ENCODE measurements at regions not wholly inside any gene's neighbourhood (a gene's known extent, or its start where the extent isn't known, plus 50 kb on each side); places are given as distances from the start of the nearest gene placed in this dataset.
"Not testable (repeated sequence)": the region's sequence is repeated elsewhere in the genome, so short reads cannot be mapped to it uniquely, and the experiment has no call there.

GRCh38 chr15:57792724-57793449 lies 86.4 kb downstream of the POLR2M start:
- 93% methylated on average over 9 of the region's 9 CpGs for WGBS
- DNase-seq (no peak), ATAC-seq (no peak)
- Histone ChIP-seq H3K27me3 (ENCODE audit: control insufficient read depth, insufficient read depth) (no peaks in the 10 kb centered on the region), H3K4me3 (ENCODE audit: low read length) (no peak overlapping the region), H3K9me3 (ENCODE audit: control insufficient read depth, low read length) (no peaks in the 10 kb centered on the region), H3K27ac (ENCODE audit: low read length) (no peak overlapping the region), H3K4me1 (ENCODE audit: control insufficient read depth, insufficient read depth, low read length) (peaks cover 8% of the 10 kb centered on the region)
- intact Hi-C loops (cut with DNase I): no loop called here

GRCh38 chr15:57795261-57795660 lies 88.7 kb downstream of the POLR2M start:
- Histone ChIP-seq H3K27me3 (ENCODE audit: control insufficient read depth, insufficient read depth) (no peaks in the 10 kb centered on the region), H3K4me3 (ENCODE audit: low read length) (no peak overlapping the region), H3K27ac (ENCODE audit: low read length) (no peak overlapping the region), H3K9me3 (ENCODE audit: control insufficient read depth, low read length) (no peaks in the 10 kb centered on the region), H3K4me1 (ENCODE audit: control insufficient read depth, insufficient read depth, low read length) (peaks cover 3% of the 10 kb centered on the region)
- DNase-seq (no peak), ATAC-seq (no peak)
- intact Hi-C loops (cut with DNase I): no loop called here
- WGBS: 77% methylated on average over 6 of the region's 6 CpGs

GRCh38 chr15:57796146-57796545 lies 89.6 kb downstream of the POLR2M start:
- ATAC-seq (no peak), DNase-seq (no peak)
- Histone ChIP-seq H3K4me1 (ENCODE audit: control insufficient read depth, insufficient read depth, low read length) (peaks cover 3% of the 10 kb centered on the region), H3K9me3 (ENCODE audit: control insufficient read depth, low read length) (no peaks in the 10 kb centered on the region), H3K27me3 (ENCODE audit: control insufficient read depth, insufficient read depth) (no peaks in the 10 kb centered on the region), H3K4me3 (ENCODE audit: low read length) (no peak overlapping the region), H3K27ac (ENCODE audit: low read length) (no peak overlapping the region)
- intact Hi-C loops (cut with DNase I): no loop called here
- WGBS: 90% methylated on average over 1 of the region's 1 CpG

GRCh38 chr15:57797110-57797509 lies 90.6 kb downstream of the POLR2M start:
- DNase-seq (no peak), ATAC-seq (peak in 1 of 2 donors; percentile 26)
- Histone ChIP-seq H3K9me3 (ENCODE audit: control insufficient read depth, low read length) (no peaks in the 10 kb centered on the region), H3K27ac (ENCODE audit: low read length) (peak overlapping the region; percentile 43), H3K27me3 (ENCODE audit: control insufficient read depth, insufficient read depth) (no peaks in the 10 kb centered on the region), H3K4me1 (ENCODE audit: control insufficient read depth, insufficient read depth, low read length) (peaks cover 3% of the 10 kb centered on the region), H3K4me3 (ENCODE audit: low read length) (no peak overlapping the region)
- 69% methylated on average over 3 of the region's 3 CpGs for WGBS
- intact Hi-C loops (cut with DNase I): no loop called here

GRCh38 chr15:57797568-57798267 lies 91.2 kb downstream of the POLR2M start:
- 58% methylated on average over 7 of the region's 7 CpGs for WGBS
- ATAC-seq: no peak
- no peak overlapping the region for H3K4me3 ChIP-seq (ENCODE audit: low read length)
- H3K27me3 ChIP-seq (ENCODE audit: control insufficient read depth, insufficient read depth): no peaks in the 10 kb centered on the region
- peaks cover 3% of the 10 kb centered on the region for H3K4me1 ChIP-seq (ENCODE audit: control insufficient read depth, insufficient read depth, low read length)
- DNase-seq: no peak
- intact Hi-C loops (cut with DNase I): no loop called here
- no peaks in the 10 kb centered on the region for H3K9me3 ChIP-seq (ENCODE audit: control insufficient read depth, low read length)
- H3K27ac ChIP-seq (ENCODE audit: low read length): no peak overlapping the region

GRCh38 chr15:57806003-57806402 lies 99.5 kb downstream of the POLR2M start:
- no peak for ATAC-seq
- intact Hi-C loops (cut with DNase I): no loop called here
- no peak overlapping the region for H3K27ac ChIP-seq (ENCODE audit: low read length)

GRCh38 chr15:57809285-57809684 lies 102.8 kb downstream of the POLR2M start:
- whole genome bisulfite sequencing: 94% methylated on average over 7 of the region's 7 CpGs
- H3K4me1 ChIP-seq (ENCODE audit: control insufficient read depth, insufficient read depth, low read length); H3K4me3 ChIP-seq (ENCODE audit: low read length); intact Hi-C loops (cut with DNase I); H3K27me3 ChIP-seq (ENCODE audit: control insufficient read depth, insufficient read depth); ATAC-seq; H3K9me3 ChIP-seq (ENCODE audit: control insufficient read depth, low read length); H3K27ac ChIP-seq (ENCODE audit: low read length); DNase-seq: not testable (repeated sequence)

More at GRCh38 chr15:57806003-57806402, 99.5 kb downstream of the POLR2M start:
- DNase-seq: no peak
- H3K9me3 ChIP-seq (ENCODE audit: control insufficient read depth, low read length): no peaks in the 10 kb centered on the region
- no peaks in the 10 kb centered on the region for H3K27me3 ChIP-seq (ENCODE audit: control insufficient read depth, insufficient read depth)
- H3K4me1 ChIP-seq (ENCODE audit: control insufficient read depth, insufficient read depth, low read length): no peaks in the 10 kb centered on the region
- WGBS: 71% methylated on average over 7 of the region's 7 CpGs
- no peak overlapping the region for H3K4me3 ChIP-seq (ENCODE audit: low read length)

GRCh38 chr15:57816599-57816998 lies 110.1 kb downstream of the POLR2M start:
- no peak overlapping the region for H3K4me3 ChIP-seq (ENCODE audit: low read length)
- no peaks in the 10 kb centered on the region for H3K27me3 ChIP-seq (ENCODE audit: control insufficient read depth, insufficient read depth)
- H3K9me3 ChIP-seq (ENCODE audit: control insufficient read depth, low read length): no peaks in the 10 kb centered on the region
- no peak for ATAC-seq
- no peak for DNase-seq
- intact Hi-C loops (cut with DNase I): no loop called here
- 91% methylated on average over 6 of the region's 6 CpGs for WGBS
- H3K4me1 ChIP-seq (ENCODE audit: control insufficient read depth, insufficient read depth, low read length): peaks cover 2% of the 10 kb centered on the region
- H3K27ac ChIP-seq (ENCODE audit: low read length): no peak overlapping the region

GRCh38 chr15:57819646-57820045 lies 113.1 kb downstream of the POLR2M start:
- ATAC-seq: no peak
- intact Hi-C loops (cut with DNase I): no loop called here
- Histone ChIP-seq H3K9me3 (ENCODE audit: control insufficient read depth, low read length) (no peaks in the 10 kb centered on the region), H3K4me1 (ENCODE audit: control insufficient read depth, insufficient read depth, low read length) (peaks cover 2% of the 10 kb centered on the region), H3K27me3 (ENCODE audit: control insufficient read depth, insufficient read depth) (no peaks in the 10 kb centered on the region), H3K27ac (ENCODE audit: low read length) (no peak overlapping the region), H3K4me3 (ENCODE audit: low read length) (no peak overlapping the region)
- WGBS: 70% methylated on average over 4 of the region's 4 CpGs
- no peak for DNase-seq

- H3K4me1 ChIP-seq (ENCODE audit: control insufficient read depth, insufficient read depth, low read length): peaks cover 2% of the 10 kb centered on the region
- ATAC-seq (no peak), DNase-seq (no peak)
- intact Hi-C loops (cut with DNase I): no loop called here
- no peak overlapping the region for H3K4me3 ChIP-seq (ENCODE audit: low read length)
- no peak overlapping the region for H3K27ac ChIP-seq (ENCODE audit: low read length)
- no peaks in the 10 kb centered on the region for H3K9me3 ChIP-seq (ENCODE audit: control insufficient read depth, low read length)
- WGBS: 33% methylated on average over 2 of the region's 2 CpGs
- no peaks in the 10 kb centered on the region for H3K27me3 ChIP-seq (ENCODE audit: control insufficient read depth, insufficient read depth)
Observed at GRCh38 chr15:57820119-57820518, 113.6 kb downstream of the POLR2M start.

- Histone ChIP-seq H3K27me3 (ENCODE audit: control insufficient read depth, insufficient read depth) (no peaks in the 10 kb centered on the region), H3K9me3 (ENCODE audit: control insufficient read depth, low read length) (no peaks in the 10 kb centered on the region), H3K4me1 (ENCODE audit: control insufficient read depth, insufficient read depth, low read length) (no peaks in the 10 kb centered on the region), H3K4me3 (ENCODE audit: low read length) (no peak overlapping the region), H3K27ac (ENCODE audit: low read length) (no peak overlapping the region)
- intact Hi-C loops (cut with DNase I): no loop called here
- WGBS: 64% methylated on average over 2 of the region's 2 CpGs
- ATAC-seq: no peak
- no peak for DNase-seq
Observed at GRCh38 chr15:57821826-57822225, 115.3 kb downstream of the POLR2M start.
